BE2C (cell line): ENCODE measurements at regions not wholly inside any gene's neighbourhood (a gene's known extent, or its start where the extent isn't known, plus 50 kb on each side); places are given as distances from the start of the nearest gene placed in this dataset.

Source experiments
- DNase-seq: peaks from one replicate; pipeline ENCODE4 v3.0.0-alpha.2; 2020
- H3K27me3 ChIP-seq: fragments of 250-450 bp; sonication (Bioruptor Pico); 2 replicates; pipeline ENCODE4 v1.5.1; 2020; ENCODE audit warnings: mild to moderate bottlenecking
- H3K36me3 ChIP-seq: fragments of 250-450 bp; sonication (Bioruptor Pico); 2 replicates; pipeline ENCODE4 v1.5.1; 2020; ENCODE audit warnings: mild to moderate bottlenecking
- H3K4me1 ChIP-seq: fragments of 250-450 bp; sonication (Bioruptor Pico); 2 replicates; pipeline ENCODE4 v1.5.1; 2020
- H3K4me3 ChIP-seq: 2 replicates; pipeline ENCODE4 v1.5.1; 2011; ENCODE audit warnings: low read depth, low read length
- H3K9me3 ChIP-seq: fragments of 250-450 bp; sonication (Bioruptor Pico); 2 replicates; pipeline ENCODE4 v1.5.1; 2020
- CTCF ChIP-seq: IDR thresholded peaks from 2 replicates; pipeline ENCODE4 v1.5.1; 2012; ENCODE audit warnings: mild to moderate bottlenecking, low read depth, low read length

- no peak for DNase-seq
- H3K9me3 ChIP-seq = no peaks in the 10 kb centered on the region; the same call in 1 of the 2 replicates
- H3K4me1 ChIP-seq = 0 out of 2 replicates have a peak, but pooled peaks cover 3% of the 10 kb centered on the region
- TF ChIP-seq CTCF = no peak
- H3K36me3 ChIP-seq = no peaks in the 10 kb centered on the region
- no peaks in the 10 kb centered on the region; the same call in 1 of the 2 replicates for H3K27me3 ChIP-seq
- H3K4me3 ChIP-seq = no peak overlapping the region
Observed at GRCh38 chr20:51089840-51090239, 66.9 kb upstream of the KCNG1 start.

GRCh38 chr20:51089272-51089781 is 66.4 kb upstream of the KCNG1 start:
- no peak overlapping the region for H3K4me3 ChIP-seq
- DNase-seq = no peak
- H3K9me3 ChIP-seq = no peaks in the 10 kb centered on the region; the same call in 1 of the 2 replicates
- no peak for TF ChIP-seq CTCF
- H3K27me3 ChIP-seq = no peaks in the 10 kb centered on the region; the same call in 1 of the 2 replicates
- no peaks in the 10 kb centered on the region for H3K36me3 ChIP-seq
- 0 out of 2 replicates have a peak, but pooled peaks cover 3% of the 10 kb centered on the region for H3K4me1 ChIP-seq

GRCh38 chr20:51087266-51087665 is 64.4 kb upstream of the KCNG1 start:
- TF ChIP-seq CTCF = no peak
- H3K4me3 ChIP-seq = no peak overlapping the region
- no peak for DNase-seq
- no peaks in the 10 kb centered on the region; the same call in 1 of the 2 replicates for H3K9me3 ChIP-seq
- no peaks in the 10 kb centered on the region for H3K36me3 ChIP-seq
- no peaks in the 10 kb centered on the region; the same call in 1 of the 2 replicates for H3K27me3 ChIP-seq
- 0 out of 2 replicates have a peak, but pooled peaks cover 3% of the 10 kb centered on the region for H3K4me1 ChIP-seq

- TF ChIP-seq CTCF = no peak
- Histone ChIP-seq H3K36me3 (no peaks in the 10 kb centered on the region), H3K9me3 (no peaks in the 10 kb centered on the region; the same call in 1 of the 2 replicates), H3K4me1 (no peaks in the 10 kb centered on the region), H3K27me3 (no peaks in the 10 kb centered on the region; the same call in 1 of the 2 replicates), H3K4me3 (no peak overlapping the region)
- no peak for DNase-seq
Observed at GRCh38 chr20:51085769-51086168, 62.9 kb upstream of the KCNG1 start.

- H3K27me3 ChIP-seq = no peaks in the 10 kb centered on the region
- DNase-seq = no peak
Observed at GRCh38 chr20:51084593-51085377, 61.9 kb upstream of the KCNG1 start.

More at GRCh38 chr20:51084593-51085377, 61.9 kb upstream of the KCNG1 start:
- no peaks in the 10 kb centered on the region for H3K4me1 ChIP-seq
- no peak overlapping the region for H3K4me3 ChIP-seq
- no peak for TF ChIP-seq CTCF
- no peaks in the 10 kb centered on the region; the same call in 1 of the 2 replicates for H3K9me3 ChIP-seq
- H3K36me3 ChIP-seq = no peaks in the 10 kb centered on the region
